GM12872 (cell line): ENCODE measurements at regions not wholly inside any gene's neighbourhood (a gene's known extent, or its start where the extent isn't known, plus 50 kb on each side); places are given as distances from the start of the nearest gene placed in this dataset.

Experiments
- TF ChIP-seq, protein P1 (sequence below): IDR thresholded peaks from 3 replicates; pipeline ENCODE4 v1.5.1; 2011; ENCODE audit warnings: low read depth, mild to moderate bottlenecking, low read length, moderate library complexity; ENCODE audit not compliant: insufficient read depth

DNA sequence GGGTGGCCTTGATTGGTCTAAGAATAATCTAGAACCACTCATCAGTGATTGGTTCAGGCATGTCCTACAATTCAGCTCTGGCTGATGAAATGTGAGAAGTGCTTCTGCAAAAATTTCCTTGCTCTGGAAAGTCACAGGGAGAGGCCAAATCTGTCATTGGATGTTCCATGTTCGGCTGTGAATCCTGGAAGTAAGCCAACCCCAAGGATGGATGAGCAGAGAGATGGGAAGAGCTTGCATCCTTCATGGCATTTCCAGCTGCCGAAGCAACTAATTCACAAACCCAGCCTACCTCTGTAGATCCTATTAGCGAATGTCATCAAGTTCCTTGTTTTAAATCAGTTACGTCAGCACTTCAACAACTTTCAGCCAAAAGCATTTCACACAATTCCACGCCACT lies 187.2 kb upstream of the SOX4 start:
- TF ChIP-seq, protein P1, sequence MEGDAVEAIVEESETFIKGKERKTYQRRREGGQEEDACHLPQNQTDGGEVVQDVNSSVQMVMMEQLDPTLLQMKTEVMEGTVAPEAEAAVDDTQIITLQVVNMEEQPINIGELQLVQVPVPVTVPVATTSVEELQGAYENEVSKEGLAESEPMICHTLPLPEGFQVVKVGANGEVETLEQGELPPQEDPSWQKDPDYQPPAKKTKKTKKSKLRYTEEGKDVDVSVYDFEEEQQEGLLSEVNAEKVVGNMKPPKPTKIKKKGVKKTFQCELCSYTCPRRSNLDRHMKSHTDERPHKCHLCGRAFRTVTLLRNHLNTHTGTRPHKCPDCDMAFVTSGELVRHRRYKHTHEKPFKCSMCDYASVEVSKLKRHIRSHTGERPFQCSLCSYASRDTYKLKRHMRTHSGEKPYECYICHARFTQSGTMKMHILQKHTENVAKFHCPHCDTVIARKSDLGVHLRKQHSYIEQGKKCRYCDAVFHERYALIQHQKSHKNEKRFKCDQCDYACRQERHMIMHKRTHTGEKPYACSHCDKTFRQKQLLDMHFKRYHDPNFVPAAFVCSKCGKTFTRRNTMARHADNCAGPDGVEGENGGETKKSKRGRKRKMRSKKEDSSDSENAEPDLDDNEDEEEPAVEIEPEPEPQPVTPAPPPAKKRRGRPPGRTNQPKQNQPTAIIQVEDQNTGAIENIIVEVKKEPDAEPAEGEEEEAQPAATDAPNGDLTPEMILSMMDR: no peak

DNA sequence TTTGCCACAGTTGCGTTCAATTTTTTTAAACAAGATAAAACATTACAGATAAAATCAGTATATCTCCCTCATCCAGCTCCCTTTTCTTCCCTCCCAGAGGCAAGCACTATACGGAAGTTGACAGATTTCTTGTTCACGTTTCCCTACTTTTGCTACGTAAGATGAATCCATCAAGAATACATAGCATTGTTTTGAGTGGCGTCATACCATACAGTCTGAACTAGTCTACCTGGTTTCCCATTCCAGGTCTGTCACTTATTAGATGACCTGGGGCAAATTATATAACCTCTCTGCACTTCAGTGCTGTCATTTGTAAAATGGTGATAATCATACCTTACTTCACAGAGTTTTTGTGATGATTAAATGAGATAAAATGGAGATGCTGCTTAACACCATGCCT lies 184.3 kb upstream of the SOX4 start:
- TF ChIP-seq, protein P1: no peak

DNA sequence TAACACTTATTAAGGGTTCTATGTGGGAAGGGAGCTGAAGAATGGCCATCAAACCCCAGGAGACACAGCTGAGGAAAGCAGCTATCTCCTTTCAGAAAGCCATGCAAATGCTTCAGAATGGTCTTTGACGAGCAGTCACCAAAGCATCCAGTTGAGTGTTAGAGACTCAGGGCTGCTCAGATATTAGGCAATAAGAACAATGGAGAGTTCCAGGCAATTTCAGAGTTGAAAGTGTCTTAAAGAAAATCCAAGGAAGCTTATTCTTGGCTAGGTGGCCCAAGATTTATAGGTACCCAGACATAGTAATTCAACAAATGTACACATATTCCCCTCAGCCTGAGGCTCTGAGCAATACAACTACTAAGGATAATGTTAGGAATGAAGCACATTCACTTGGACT lies 180.1 kb upstream of the SOX4 start:
- TF ChIP-seq, protein P1: no peak

DNA sequence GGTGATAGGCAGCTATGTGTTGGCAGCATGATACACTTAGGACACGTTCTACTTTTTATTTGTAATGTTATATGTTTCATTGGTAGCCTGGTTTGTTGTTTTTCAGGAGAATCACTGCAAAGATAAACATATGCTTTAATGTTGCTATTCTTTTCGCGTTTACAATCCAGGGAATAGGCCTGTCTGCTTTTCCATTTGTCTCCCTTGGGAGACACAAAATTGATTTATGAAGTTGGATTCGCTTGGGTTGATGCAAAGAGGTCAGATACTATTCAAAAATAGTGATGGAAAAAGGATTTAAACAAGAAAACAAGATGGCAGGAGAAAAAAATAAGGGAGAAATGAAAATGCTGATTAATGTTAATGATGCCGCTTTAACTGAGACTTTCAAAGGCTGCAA lies 179.5 kb upstream of the SOX4 start:
- TF ChIP-seq, protein P1: no peak

DNA sequence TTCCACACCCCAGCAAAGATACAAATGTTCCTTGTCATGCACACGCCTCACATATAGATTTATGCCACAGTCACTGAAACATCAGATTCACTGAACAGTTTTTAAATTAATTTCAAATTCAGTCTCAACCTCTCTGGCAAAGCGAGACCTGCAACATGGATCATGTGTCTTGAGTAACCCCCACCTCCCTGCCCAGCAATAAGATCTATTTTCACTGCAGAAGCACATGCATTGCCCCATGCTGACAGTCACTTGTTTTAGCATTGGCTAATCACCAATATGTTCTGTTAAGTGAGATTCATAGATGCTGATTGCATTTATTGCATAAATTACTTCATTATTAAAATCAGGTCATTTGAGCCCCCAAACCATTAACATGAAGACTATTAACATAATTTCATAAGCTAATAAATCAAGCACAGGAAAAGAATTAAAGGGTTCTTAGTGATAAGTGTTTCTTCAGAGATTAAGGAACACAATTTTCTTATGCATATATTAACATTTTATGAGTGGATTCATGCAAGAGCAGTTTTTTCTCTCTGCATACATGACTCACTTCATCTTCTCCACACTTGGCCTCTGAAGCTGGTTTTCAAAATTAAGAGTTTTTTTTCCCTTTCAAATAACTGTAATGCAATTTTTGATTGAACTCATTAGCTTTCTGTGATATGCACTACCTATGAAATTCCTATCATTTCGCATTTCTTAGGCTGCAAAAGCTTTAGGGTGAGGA lies 173.2 kb upstream of the SOX4 start:
- TF ChIP-seq, protein P1: no peak

DNA sequence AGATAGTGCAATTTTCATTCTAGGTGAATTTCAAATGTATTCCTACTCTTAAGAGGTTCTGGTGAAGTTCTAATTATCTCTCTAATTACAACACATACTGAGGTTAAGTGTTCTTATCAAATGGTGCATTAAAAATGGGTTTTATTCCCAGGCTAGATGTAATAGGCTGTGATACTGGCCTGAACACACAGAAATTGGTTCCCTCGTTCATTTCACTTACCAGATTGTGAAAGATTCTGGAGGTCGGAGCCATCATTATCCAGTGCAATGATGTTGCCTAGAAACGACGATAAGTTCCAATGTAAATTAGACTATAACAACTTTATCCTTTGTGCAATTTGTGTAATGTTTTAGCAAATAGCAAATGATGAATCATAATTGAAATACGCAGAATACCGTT lies 172.6 kb upstream of the SOX4 start:
- TF ChIP-seq, protein P1: no peak

DNA sequence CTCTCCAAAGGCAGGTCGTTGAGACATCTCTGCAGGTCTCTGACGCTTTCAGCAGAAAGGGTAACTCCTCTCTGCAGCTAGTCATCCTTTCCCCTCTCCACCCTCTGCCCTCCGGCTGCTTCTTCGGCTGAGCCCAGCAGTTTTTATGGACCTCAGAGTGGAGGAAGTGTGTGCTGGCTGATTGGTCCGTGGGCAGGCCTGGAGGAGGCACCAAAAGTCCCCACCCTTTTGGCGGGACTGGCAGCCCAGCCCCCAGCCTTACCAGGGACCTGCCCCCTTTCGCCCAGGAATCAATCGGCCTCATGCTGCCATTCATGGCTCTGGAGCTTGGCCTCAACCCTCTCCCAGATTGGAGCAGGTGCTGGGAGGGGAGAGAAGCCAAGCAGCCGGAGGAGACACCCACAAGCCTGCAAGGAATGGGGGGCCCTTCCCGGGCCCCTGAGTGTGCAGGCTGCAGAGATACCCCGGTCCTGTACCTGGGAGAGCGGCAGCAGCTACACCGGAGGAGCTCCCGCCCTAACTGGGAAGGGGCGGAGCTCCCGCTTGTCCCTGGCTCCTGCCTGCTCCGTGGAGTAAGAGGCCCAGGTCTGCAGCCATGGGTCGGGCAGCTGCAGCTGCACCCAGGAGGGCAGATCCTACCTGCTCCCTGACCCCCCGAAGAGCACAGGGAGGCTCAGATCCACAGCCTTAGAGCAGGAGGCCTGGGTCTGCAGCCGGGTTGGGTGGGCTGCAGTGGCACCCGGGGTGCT lies 170.3 kb upstream of the SOX4 start:
- TF ChIP-seq, protein P1: no peak
